ENCODE measurements at regions not wholly inside any gene's neighbourhood (a gene's known extent, or its start where the extent isn't known, plus 50 kb on each side); places are given as distances from the start of the nearest gene placed in this dataset.

DNA sequence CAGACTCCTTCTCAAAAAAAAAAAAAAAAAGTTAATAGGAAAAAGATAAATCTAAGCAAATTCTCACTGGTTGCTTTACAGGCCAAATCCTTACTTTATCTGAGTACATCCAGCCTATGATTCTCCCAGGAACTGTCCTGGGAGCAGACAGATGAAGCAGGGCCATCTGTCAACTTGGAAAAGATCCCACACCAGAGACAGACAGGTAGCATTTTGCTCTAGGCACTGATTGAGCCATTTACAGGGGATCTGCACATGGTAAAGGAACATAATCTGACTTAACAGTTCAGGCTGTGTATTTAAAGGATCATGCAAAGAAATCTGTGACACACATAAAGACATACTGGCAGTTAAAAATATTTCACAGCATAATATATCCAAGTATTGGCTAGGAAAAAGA lies 1006.5 kb downstream of the TBL1XR1 start:
- Histone ChIP-seq H3K27ac (no peak overlapping the region), H3K4me1 (peaks cover 0 to 3% of the 10 kb centered on the region in 2 donors), H3K36me3 (no peaks in the 10 kb centered on the region), H3K9me3 (peaks cover 0 to 4% of the 10 kb centered on the region in 2 donors), H3K27me3 (no peaks in the 10 kb centered on the region), H3K4me3 (no peak overlapping the region)
- TF ChIP-seq, protein P1, sequence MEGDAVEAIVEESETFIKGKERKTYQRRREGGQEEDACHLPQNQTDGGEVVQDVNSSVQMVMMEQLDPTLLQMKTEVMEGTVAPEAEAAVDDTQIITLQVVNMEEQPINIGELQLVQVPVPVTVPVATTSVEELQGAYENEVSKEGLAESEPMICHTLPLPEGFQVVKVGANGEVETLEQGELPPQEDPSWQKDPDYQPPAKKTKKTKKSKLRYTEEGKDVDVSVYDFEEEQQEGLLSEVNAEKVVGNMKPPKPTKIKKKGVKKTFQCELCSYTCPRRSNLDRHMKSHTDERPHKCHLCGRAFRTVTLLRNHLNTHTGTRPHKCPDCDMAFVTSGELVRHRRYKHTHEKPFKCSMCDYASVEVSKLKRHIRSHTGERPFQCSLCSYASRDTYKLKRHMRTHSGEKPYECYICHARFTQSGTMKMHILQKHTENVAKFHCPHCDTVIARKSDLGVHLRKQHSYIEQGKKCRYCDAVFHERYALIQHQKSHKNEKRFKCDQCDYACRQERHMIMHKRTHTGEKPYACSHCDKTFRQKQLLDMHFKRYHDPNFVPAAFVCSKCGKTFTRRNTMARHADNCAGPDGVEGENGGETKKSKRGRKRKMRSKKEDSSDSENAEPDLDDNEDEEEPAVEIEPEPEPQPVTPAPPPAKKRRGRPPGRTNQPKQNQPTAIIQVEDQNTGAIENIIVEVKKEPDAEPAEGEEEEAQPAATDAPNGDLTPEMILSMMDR (IDR thresholded peaks at IDR 0.05), result no peak
- no peak for DNase-seq (ENCODE audit: low spot score in 2 of 2)
- intact Hi-C loops (cut with DNase I), result no loop called here

DNA sequence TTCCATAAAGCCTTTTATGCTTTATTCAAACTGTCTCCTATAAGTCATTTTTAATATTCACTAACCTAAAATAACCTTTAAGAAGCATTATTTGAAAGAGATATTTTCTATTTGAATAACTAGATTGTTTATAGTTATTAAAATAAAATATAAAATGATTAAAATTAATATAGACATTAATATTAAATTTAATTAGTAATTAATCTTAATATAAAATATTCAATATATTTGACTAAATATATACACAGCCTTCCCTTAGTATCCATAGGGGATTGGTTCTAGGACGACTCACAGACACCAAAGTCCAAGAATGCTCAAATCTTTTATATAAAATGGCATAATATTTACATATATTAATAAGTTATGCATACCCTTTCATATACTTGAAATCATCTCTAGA lies 1014.1 kb downstream of the TBL1XR1 start:
- Histone ChIP-seq H3K9me3 (no peaks in the 10 kb centered on the region), H3K4me3 (no peak overlapping the region), H3K36me3 (no peaks in the 10 kb centered on the region), H3K4me1 (no peaks in the 10 kb centered on the region), H3K27ac (no peak overlapping the region), H3K27me3 (no peaks in the 10 kb centered on the region)
- TF ChIP-seq, protein P1 (IDR thresholded peaks at IDR 0.05), result no peak
- DNase-seq (ENCODE audit: low spot score in 2 of 2), result no peak
- intact Hi-C loops (cut with DNase I), result no loop called here

DNA sequence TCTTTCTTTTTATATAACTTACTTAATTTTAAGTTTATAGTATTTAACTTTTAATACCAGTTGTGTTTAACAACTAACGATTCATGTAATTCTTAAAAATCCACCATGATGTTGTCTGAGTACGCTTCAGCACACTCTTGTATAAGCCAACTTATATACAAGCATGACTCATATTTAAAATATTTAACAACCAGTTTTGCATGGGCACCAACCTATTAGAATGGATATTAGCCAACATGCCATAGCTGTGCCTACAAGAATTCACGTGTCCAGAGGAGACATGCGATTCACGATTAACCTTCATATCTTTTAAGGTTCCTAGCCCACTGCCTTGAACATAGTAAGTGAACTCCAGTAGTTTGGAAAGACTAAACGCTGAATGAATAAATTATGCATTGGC lies 1023.2 kb downstream of the TBL1XR1 start:
- no peak overlapping the region for H3K4me3 ChIP-seq
- intact Hi-C loops (cut with DNase I), result no loop called here
- H3K27ac ChIP-seq, result no peak overlapping the region
- H3K9me3 ChIP-seq, result no peaks in the 10 kb centered on the region
- no peaks in the 10 kb centered on the region for H3K36me3 ChIP-seq
- DNase-seq (ENCODE audit: low spot score in 2 of 2), result no peak
- H3K27me3 ChIP-seq, result no peaks in the 10 kb centered on the region
- TF ChIP-seq, protein P1 (IDR thresholded peaks at IDR 0.05), result no peak
- H3K4me1 ChIP-seq, result no peaks in the 10 kb centered on the region

DNA sequence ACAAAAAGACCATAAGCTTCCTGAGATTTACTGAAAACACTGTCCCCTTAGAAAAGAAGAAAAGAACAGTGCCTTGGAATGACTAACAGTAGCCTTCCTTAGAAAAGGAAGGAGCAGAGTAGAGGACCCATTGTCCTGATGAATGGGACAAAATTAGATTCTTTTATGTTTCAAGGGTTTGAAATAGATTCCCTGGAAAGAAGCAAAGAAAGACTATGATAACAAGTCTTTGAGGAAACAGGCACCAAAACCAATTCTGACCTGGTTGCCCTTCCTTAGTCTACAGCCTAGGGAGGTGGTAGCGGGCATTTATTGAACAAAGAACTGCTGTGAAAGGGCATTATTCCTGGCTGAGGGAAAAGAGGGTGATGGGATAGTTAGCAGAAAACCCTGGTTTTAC lies 1024.8 kb downstream of the TBL1XR1 start:
- Histone ChIP-seq H3K4me1 (no peaks in the 10 kb centered on the region), H3K4me3 (no peak overlapping the region), H3K36me3 (no peaks in the 10 kb centered on the region), H3K9me3 (peaks cover 0 to 9% of the 10 kb centered on the region in 2 donors), H3K27me3 (no peaks in the 10 kb centered on the region), H3K27ac (no peak overlapping the region)
- TF ChIP-seq, protein P1 (IDR thresholded peaks at IDR 0.05), result no peak
- no peak for DNase-seq (ENCODE audit: low spot score in 2 of 2)
- intact Hi-C loops (cut with DNase I), result no loop called here

DNA sequence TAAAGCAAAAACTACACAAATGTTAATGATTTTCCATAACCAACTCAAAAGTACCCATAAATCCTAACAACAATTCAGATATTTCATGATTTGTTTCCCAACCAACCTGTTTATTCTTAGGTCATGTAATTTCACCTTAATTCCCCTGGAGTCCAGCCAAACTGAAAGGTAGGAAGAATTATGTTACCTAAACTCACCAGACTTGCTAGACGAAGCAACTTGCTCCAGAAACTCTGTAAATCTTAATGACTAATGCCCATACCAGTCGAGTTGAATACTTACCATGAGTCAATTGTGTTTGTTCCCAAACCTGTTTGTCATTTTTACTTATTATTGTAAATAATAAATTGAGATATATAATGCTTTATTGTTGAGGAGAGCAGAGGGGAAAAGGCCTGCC lies 1030.0 kb downstream of the TBL1XR1 start:
- Histone ChIP-seq H3K9me3 (peaks cover 0 to 9% of the 10 kb centered on the region in 2 donors), H3K27me3 (no peaks in the 10 kb centered on the region), H3K36me3 (no peaks in the 10 kb centered on the region), H3K4me1 (no peaks in the 10 kb centered on the region), H3K4me3 (no peak overlapping the region), H3K27ac (no peak overlapping the region)
- intact Hi-C loops (cut with DNase I), result no loop called here
- TF ChIP-seq, protein P1 (IDR thresholded peaks at IDR 0.05), result no peak
- no peak for DNase-seq (ENCODE audit: low spot score in 2 of 2)

DNA sequence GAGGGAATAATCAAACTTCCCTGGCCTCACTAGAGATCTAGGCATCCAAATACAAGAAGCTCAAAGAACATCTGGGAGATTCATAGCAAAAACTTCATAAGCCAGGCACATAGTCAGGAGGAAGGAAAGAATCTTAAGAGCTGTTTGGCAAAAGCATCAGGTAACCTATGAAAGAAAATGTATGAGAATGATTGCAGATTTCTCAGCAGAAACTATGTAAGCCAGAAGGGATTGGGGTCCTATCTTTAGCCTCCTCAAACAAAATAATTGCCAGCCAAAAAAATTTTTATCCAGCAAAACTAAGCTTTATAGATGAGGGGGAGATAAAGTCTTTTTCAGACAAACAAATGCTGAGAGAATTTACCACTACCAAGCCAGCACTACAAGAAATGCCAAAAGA lies 1036.3 kb downstream of the TBL1XR1 start:
- H3K9me3 ChIP-seq, result no peaks in the 10 kb centered on the region
- TF ChIP-seq, protein P1 (IDR thresholded peaks at IDR 0.05), result no peak
- H3K27ac ChIP-seq, result no peak overlapping the region
- H3K27me3 ChIP-seq, result no peaks in the 10 kb centered on the region
- H3K36me3 ChIP-seq, result no peaks in the 10 kb centered on the region
- H3K4me3 ChIP-seq, result no peak overlapping the region
- H3K4me1 ChIP-seq, result no peaks in the 10 kb centered on the region
- no peak for DNase-seq (ENCODE audit: low spot score in 2 of 2)
- intact Hi-C loops (cut with DNase I), result no loop called here
